ENCODE measurements at regions not wholly inside any gene's neighbourhood (a gene's known extent, or its start where the extent isn't known, plus 50 kb on each side); places are given as distances from the start of the nearest gene placed in this dataset.

- DNase-seq (ENCODE audit: low spot score): no peak
- in situ Hi-C loops (cut with HindIII; ENCODE audit: low sequenced_read_pairs): no loop called here
Observed at GRCh38 chr16:87169509-87169995, 147.6 kb downstream of the C16orf95 start.

GRCh38 chr16:87170310-87170709, 146.9 kb downstream of the C16orf95 start:
- in situ Hi-C loops (cut with HindIII; ENCODE audit: low sequenced_read_pairs): no loop called here
- no peak for DNase-seq (ENCODE audit: low spot score)

GRCh38 chr16:87171723-87172122, 145.5 kb downstream of the C16orf95 start:
- in situ Hi-C loops (cut with HindIII; ENCODE audit: low sequenced_read_pairs): no loop called here
- no peak for DNase-seq (ENCODE audit: low spot score)

GRCh38 chr16:87172632-87173031, 144.6 kb downstream of the C16orf95 start:
- in situ Hi-C loops (cut with HindIII; ENCODE audit: low sequenced_read_pairs): no loop called here
- no peak for DNase-seq (ENCODE audit: low spot score)

DNA sequence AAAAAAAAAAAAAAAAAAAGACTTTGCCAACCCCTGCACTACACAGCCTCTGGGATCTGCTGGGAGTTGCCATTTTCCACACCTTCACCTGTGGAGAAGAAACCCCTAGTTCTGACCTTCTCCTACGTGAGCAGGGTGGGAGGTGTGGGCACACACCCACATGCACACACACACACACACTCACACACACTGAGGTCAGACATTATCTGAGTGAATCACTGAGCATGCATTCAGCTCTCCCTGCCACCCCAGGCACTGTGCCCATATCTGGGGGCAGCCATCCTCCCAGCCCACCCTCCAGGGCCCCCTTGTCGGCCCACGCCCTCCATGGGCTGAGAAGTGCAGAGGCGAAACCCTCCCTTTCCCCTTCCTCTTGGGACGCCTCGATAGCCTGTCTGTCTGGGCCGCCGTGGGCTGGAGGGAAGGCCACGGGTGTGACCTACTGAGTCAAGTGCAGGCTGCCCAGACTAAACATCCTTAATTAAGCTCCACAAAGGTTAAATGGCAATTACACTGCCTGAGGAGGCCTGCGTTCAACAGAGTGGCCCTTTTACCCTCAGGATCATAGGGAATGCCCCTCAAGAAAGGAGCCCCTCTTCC, 143.8 kb downstream of the C16orf95 start:
- DNase-seq (ENCODE audit: low spot score): no peak
- in situ Hi-C loops (cut with HindIII; ENCODE audit: low sequenced_read_pairs): no loop called here

- in situ Hi-C loops (cut with HindIII; ENCODE audit: low sequenced_read_pairs): no loop called here
- DNase-seq (ENCODE audit: low spot score): no peak
Observed at GRCh38 chr16:87174061-87174460, 143.1 kb downstream of the C16orf95 start.

DNA sequence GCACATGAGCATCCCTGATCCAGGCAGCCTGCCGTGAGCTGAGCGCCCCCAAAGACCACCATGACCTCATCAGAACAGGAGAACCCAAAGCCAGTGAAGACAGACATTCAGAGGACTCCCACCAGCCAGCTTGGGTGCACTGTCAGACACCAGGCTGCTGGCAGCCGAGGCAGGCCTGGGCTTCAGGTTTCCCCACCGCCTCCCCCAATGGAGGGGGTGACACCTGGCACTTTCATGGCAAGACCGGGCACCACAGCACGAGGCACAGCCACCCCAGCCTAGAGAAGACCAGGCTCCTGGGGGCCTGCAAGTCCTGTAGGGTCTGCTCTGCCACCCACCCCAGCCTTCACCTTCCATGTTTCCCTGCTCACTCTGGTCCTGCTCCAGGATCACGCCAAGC, 140.5 kb downstream of the C16orf95 start:
- DNase-seq (ENCODE audit: low spot score): no peak
- in situ Hi-C loops (cut with HindIII; ENCODE audit: low sequenced_read_pairs): no loop called here

- in situ Hi-C loops (cut with HindIII; ENCODE audit: low sequenced_read_pairs): no loop called here
- DNase-seq (ENCODE audit: low spot score): no peak
Observed at GRCh38 chr16:87177673-87178072, 139.5 kb downstream of the C16orf95 start.

DNA sequence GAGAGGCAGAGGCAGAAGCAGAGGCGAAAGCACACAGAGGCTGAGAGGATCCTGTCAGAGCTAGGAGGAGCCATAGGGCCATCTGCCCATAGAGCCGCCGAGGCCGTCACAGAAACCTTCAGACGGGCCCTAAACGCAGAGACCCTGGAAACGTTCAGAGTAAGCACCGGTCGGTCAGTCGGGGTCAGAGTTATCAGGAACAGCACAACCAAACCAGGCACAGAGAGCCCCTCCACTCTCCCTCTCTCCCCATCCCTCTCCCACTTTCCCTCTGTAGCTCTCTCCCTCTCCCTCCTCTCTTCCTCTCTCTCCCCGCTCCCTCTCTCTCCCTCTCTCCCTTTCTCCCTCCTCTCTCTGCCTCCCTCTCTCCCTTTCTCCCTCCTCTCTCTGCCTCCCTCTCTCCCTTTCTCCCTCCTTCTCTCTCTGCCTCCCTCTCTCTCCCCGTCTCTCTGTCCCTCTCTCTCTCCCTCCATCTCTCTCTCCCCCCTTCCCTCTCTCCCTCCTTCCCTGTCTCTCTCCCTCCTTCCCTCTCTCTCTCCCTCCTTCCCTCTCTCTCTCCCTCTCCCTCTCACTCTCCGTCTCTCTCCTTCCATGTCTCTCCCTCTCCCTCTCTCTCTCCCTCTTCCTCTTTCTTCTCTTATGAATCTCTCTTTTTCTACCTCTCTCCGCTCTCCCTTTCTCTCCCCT, 138.9 kb downstream of the C16orf95 start:
- DNase-seq (ENCODE audit: low spot score): no peak
- in situ Hi-C loops (cut with HindIII; ENCODE audit: low sequenced_read_pairs): no loop called here

DNA sequence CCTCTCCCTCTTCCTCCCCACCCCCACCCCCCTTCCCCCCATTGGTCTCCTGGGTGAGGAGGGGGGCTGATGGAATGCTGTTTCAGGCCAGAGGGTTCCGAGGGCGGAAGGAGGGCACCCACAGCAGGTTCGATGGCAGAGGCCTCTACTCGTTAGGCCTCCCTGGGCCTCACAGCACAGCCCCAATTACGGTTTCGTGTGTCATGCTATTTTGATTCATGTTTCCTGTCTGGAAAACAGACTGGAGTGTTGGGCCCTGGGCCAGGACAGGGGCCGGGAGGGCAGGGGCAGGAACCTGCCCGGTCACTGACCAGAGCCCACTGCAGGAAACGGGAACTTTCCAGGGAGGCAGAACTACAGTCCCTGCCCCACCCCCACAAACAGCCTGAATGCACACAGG, 138.2 kb downstream of the C16orf95 start:
- no peak for DNase-seq (ENCODE audit: low spot score)
- in situ Hi-C loops (cut with HindIII; ENCODE audit: low sequenced_read_pairs): no loop called here

DNA sequence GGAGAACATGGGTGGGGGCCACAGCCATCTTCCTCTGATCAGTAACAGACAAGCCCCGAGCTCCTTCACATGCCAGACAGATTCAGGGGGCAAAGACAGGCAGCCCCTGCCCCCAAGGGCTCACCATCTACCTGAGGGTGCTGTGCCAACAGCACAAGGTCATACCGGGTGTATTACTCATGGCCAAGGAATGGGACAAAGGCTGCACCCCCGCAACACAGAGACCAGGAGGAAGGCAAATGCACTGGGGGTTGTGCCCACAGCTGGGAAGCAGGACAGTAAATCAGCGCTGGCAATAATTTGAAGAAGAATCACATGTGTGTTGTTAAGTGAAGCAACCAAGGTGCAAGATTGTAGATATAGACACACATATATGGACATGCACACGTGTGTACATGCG, 137.1 kb downstream of the C16orf95 start:
- in situ Hi-C loops (cut with HindIII; ENCODE audit: low sequenced_read_pairs): no loop called here
- DNase-seq (ENCODE audit: low spot score): no peak

DNA sequence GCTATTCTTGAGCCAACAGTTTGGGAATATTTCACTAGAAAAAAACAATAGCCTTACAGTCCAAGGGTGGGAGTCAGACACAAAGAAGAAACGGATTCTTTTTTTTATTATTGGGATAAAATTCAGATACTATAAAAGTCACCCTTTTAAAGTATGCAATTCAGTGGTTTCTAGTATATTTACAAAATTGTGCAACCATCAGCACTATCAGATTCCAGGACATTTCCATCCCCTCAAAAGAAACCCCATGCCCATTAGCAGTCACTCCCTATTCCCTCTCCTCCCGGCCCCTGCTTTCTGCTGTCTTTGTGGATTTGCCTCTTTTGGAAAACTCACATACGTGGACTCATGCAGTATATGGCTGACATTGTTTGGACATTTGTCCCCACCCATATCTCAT, 134.4 kb downstream of the C16orf95 start:
- DNase-seq (ENCODE audit: low spot score): no peak
- in situ Hi-C loops (cut with HindIII; ENCODE audit: low sequenced_read_pairs): no loop called here

DNA sequence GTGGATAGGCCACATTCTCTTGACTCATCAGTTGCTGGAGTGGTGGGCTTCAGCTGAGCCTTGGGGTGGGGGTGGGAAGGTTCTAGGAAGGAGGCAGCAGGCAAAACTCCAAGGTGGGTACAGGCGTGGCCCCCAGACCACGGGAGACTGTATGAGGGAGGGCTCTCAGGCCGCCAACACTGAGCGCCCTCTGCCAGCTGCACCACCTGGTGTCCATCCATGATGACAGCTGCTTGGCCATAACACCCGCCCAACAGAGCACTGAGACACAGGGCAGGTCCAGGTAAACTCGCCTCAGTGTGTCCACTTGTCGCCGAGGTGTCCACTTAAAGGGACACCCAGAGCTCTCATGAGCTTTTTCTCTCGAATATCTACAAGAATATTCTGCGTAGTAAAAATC, 133.5 kb downstream of the C16orf95 start:
- DNase-seq (ENCODE audit: low spot score): no peak
- in situ Hi-C loops (cut with HindIII; ENCODE audit: low sequenced_read_pairs): no loop called here

GRCh38 chr16:87185308-87185707, 131.9 kb downstream of the C16orf95 start:
- in situ Hi-C loops (cut with HindIII; ENCODE audit: low sequenced_read_pairs): no loop called here
- DNase-seq (ENCODE audit: low spot score): no peak

GRCh38 chr16:87185983-87186382, 131.2 kb downstream of the C16orf95 start:
- in situ Hi-C loops (cut with HindIII; ENCODE audit: low sequenced_read_pairs): no loop called here

DNA sequence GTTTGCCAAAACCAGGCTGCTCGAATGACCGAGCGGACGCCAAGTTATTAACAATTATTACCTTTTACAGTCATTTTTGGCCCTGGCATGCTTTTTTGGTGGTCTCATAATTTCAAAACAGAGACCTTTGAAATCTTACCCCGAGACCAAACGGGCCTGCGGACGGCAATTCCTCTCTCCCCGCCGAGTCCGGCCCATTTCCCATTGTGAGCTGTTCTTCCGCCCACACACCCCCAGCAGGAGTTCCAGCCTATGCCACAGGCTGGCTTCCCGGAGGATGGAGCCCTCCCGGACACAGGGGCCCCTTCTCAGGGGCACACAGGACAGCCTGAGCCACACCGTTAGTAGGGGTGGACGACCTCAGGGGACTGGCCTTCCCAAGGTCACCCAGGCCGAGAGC, 130.7 kb downstream of the C16orf95 start:
- peak; percentile 47 for DNase-seq (ENCODE audit: low spot score)
- in situ Hi-C loops (cut with HindIII; ENCODE audit: low sequenced_read_pairs): no loop called here

More at GRCh38 chr16:87185983-87186382, 131.2 kb downstream of the C16orf95 start:
- no peak for DNase-seq (ENCODE audit: low spot score)

DNA sequence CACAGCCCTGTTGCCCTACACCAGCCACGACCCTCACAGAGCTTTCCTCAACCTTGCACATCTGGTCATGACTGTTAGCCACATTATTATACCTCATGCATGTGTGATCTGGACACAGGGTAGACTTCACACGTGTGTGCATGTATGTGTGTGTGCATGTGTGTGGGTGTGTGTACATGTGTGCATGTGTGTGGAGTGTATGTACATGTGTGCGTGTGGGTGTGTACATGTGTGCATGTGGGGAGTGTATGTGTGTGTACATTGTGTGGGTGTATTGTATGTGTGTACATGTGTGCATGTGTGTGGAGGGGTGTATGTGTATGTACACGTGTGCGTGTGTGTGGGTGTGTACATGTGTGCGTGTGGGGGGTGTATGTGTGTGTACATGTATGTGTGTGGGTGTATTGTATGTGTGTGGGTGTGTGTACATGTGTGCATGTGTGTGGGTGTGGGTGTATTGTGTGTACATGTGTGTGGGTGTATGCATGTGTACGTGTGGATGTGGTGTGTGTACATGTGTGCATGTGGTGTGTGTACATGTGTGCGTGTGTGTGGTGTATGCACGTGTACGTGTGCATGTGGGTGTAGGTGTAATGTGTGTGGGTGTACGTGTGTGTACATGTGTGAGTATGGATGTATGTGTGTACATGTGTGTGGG, 130.2 kb downstream of the C16orf95 start:
- no peak for DNase-seq (ENCODE audit: low spot score)
- in situ Hi-C loops (cut with HindIII; ENCODE audit: low sequenced_read_pairs): no loop called here

GRCh38 chr16:87188104-87188503, 129.1 kb downstream of the C16orf95 start:
- DNase-seq (ENCODE audit: low spot score): no peak
- in situ Hi-C loops (cut with HindIII; ENCODE audit: low sequenced_read_pairs): no loop called here

GRCh38 chr16:87189426-87189825, 127.8 kb downstream of the C16orf95 start:
- in situ Hi-C loops (cut with HindIII; ENCODE audit: low sequenced_read_pairs): no loop called here
- no peak for DNase-seq (ENCODE audit: low spot score)

Measured in G401 (cell line).